ENCODE measurements at regions not wholly inside any gene's neighbourhood (a gene's known extent, or its start where the extent isn't known, plus 50 kb on each side); places are given as distances from the start of the nearest gene placed in this dataset.

- WGBS (ENCODE audit: insufficient coverage, insufficient replicate concordance, low lambda C conversion rate, missing lambda C conversion rate): 0% methylated on average over 1 of the region's 1 CpG
- ChIA-PET SMC1A (ENCODE audit: uncharacterized antibody, unreplicated experiment) (no interaction called here), CTCF (no interaction called here), POLR2A (no interaction called here), RAD21 (ENCODE audit: unreplicated experiment) (no interaction called here)
- Histone ChIP-seq H3K4me3 (no peak overlapping the region), H3K79me2 (ENCODE audit: control insufficient read depth, insufficient read depth, low read length) (no peaks in the 10 kb centered on the region), H3K9ac (ENCODE audit: control insufficient read depth, insufficient read depth, low read length) (no peak overlapping the region), H3K4me2 (ENCODE audit: control insufficient read depth, insufficient read depth) (no peak overlapping the region), H2AFZ (ENCODE audit: control insufficient read depth, low read depth, low read length) (no peak overlapping the region), H3K27ac (ENCODE audit: control insufficient read depth, insufficient read depth) (no peak overlapping the region), H3K9me3 (replicated peaks; ENCODE audit: control insufficient read depth, insufficient read depth, low read length) (no peaks in the 10 kb centered on the region), H3K36me3 (ENCODE audit: control insufficient read depth in 2 of 2, insufficient read depth in 2 of 2, low read length in 1 of 2) (no peaks in the 10 kb centered on the region), H4K20me1 (ENCODE audit: control insufficient read depth, insufficient read depth) (no peaks in the 10 kb centered on the region), H3K4me1 (ENCODE audit: control insufficient read depth, insufficient read depth, low read length) (no peaks in the 10 kb centered on the region), H3K27me3 (replicated peaks in 1 of 2; ENCODE audit: control insufficient read depth in 2 of 2, insufficient read depth in 2 of 2, low read length in 1 of 2) (no peaks in the 10 kb centered on the region)
- ATAC-seq: no peak
- BruUV-seq (replicated peaks): no TSS peak
- in situ Hi-C loops (cut with MboI): no loop called here
- no peak for DNase-seq (ENCODE audit: low read depth, low spot score)
- no peak for FAIRE-seq
- TF ChIP-seq POLR2A (IDR thresholded peaks at IDR 0.05; ENCODE audit: low read depth, low read length): no peak
- TF ChIP-seq RB1 (IDR thresholded peaks at IDR 0.05; ENCODE audit: borderline replicate concordance): no peak
- TF ChIP-seq, protein P1, sequence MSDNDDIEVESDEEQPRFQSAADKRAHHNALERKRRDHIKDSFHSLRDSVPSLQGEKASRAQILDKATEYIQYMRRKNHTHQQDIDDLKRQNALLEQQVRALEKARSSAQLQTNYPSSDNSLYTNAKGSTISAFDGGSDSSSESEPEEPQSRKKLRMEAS (IDR thresholded peaks at IDR 0.05; ENCODE audit: low read depth, low read length): no peak
- TF ChIP-seq RCOR1 (conservative IDR thresholded peaks at IDR 0.05; ENCODE audit: low read depth, low read length): no peak
- no peak for TF ChIP-seq TBL1XR1 (IDR thresholded peaks at IDR 0.05; ENCODE audit: low read depth, low read length)
- TF ChIP-seq SMAD1 (IDR thresholded peaks at IDR 0.05; ENCODE audit: low read depth, partially characterized antibody): no peak
- intact Hi-C loops (cut with micrococcal nuclease; ENCODE audit: unreplicated experiment): no loop called here
Observed at GRCh38 chr18:73535990-73536389, 611.6 kb downstream of the FBXO15 start.

DNA sequence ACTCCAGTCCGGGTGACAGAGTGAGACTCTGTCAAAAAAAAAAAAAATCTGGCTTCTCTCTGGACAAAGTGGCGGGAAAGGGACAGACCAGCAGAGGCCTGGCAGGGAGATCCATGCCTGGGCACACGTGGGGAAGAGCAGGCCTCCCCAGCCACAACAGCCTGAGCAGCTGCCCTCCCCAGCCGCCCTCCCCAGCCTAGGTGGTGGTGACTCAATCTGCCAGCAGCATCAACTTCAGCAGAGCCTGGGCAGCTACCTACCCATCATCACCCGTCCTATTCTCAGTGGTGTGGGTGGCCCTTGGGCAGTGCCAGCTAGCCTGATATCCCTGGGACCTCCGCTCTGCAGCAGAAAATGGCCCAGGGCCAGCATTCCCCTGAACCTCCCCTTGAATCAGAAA, 612.4 kb downstream of the FBXO15 start:
- Histone ChIP-seq H3K79me2 (ENCODE audit: control insufficient read depth, insufficient read depth, low read length) (no peaks in the 10 kb centered on the region), H3K27me3 (replicated peaks in 1 of 2; ENCODE audit: control insufficient read depth in 2 of 2, insufficient read depth in 2 of 2, low read length in 1 of 2) (no peaks in the 10 kb centered on the region), H3K4me3 (no peak overlapping the region), H3K4me2 (ENCODE audit: control insufficient read depth, insufficient read depth) (no peak overlapping the region), H4K20me1 (ENCODE audit: control insufficient read depth, insufficient read depth) (no peaks in the 10 kb centered on the region), H2AFZ (ENCODE audit: control insufficient read depth, low read depth, low read length) (no peak overlapping the region), H3K9me3 (replicated peaks; ENCODE audit: control insufficient read depth, insufficient read depth, low read length) (no peaks in the 10 kb centered on the region), H3K9ac (ENCODE audit: control insufficient read depth, insufficient read depth, low read length) (no peak overlapping the region), H3K4me1 (ENCODE audit: control insufficient read depth, insufficient read depth, low read length) (no peaks in the 10 kb centered on the region), H3K27ac (ENCODE audit: control insufficient read depth, insufficient read depth) (no peak overlapping the region), H3K36me3 (ENCODE audit: control insufficient read depth in 2 of 2, insufficient read depth in 2 of 2, low read length in 1 of 2) (no peaks in the 10 kb centered on the region)
- no peak for FAIRE-seq
- RAD21 ChIA-PET (ENCODE audit: unreplicated experiment): no interaction called here
- POLR2A ChIA-PET: no interaction called here
- BruUV-seq (replicated peaks): no TSS peak
- no peak for ATAC-seq
- intact Hi-C loops (cut with micrococcal nuclease; ENCODE audit: unreplicated experiment) (no loop called here), in situ Hi-C loops (cut with MboI) (no loop called here)
- WGBS (ENCODE audit: insufficient coverage, insufficient replicate concordance, low lambda C conversion rate, missing lambda C conversion rate): 11% methylated on average over 6 of the region's 6 CpGs
- CTCF ChIA-PET: no interaction called here
- SMC1A ChIA-PET (ENCODE audit: uncharacterized antibody, unreplicated experiment): no interaction called here
- no peak for DNase-seq (ENCODE audit: low read depth, low spot score)
- TF ChIP-seq ZBTB40 (IDR thresholded peaks at IDR 0.05; ENCODE audit: borderline replicate concordance): no peak
- TF ChIP-seq JUND (IDR thresholded peaks at IDR 0.05; ENCODE audit: low read depth, low read length): no peak
- no peak for TF ChIP-seq DPF2 (IDR thresholded peaks at IDR 0.05)
- no peak for TF ChIP-seq ATF3 (IDR thresholded peaks at IDR 0.05; ENCODE audit: borderline replicate concordance, extremely low read depth, low read depth, low read length)
- no peak for TF ChIP-seq NRF1 (conservative IDR thresholded peaks at IDR 0.05; ENCODE audit: low read depth, low read length)
- TF ChIP-seq RB1 (IDR thresholded peaks at IDR 0.05; ENCODE audit: borderline replicate concordance): no peak
- no peak for TF ChIP-seq SMARCA5 (IDR thresholded peaks at IDR 0.05)
